GM23338 (cell line): ENCODE measurements at regions not wholly inside any gene's neighbourhood (a gene's known extent, or its start where the extent isn't known, plus 50 kb on each side); places are given as distances from the start of the nearest gene placed in this dataset.

Source experiments
- ATAC-seq: fragments of 200-7000 bp; cut with Tn5 transposase; 3 replicates; pipeline ENCODE4 v1.9.1; 2020
- DNase-seq: peaks from one replicate; pipeline ENCODE4 v3.0.0-alpha.2; 2015; ENCODE audit warnings: low spot score
- H2AFZ ChIP-seq: fragments of 200-600 bp; sonication (generic); 2 replicates; pipeline ENCODE4 v1.8.0; 2016; ENCODE audit warnings: antibody characterized with exemption, mild to moderate bottlenecking, moderate library complexity
- H3F3A ChIP-seq: fragments of 200-600 bp; sonication (generic); replicated peaks from 2 replicates; pipeline ENCODE4 v1.8.0; 2017; ENCODE audit warnings: antibody characterized with exemption, mixed run types, low read depth
- H3K27ac ChIP-seq: fragments of 200-600 bp; sonication (generic); 2 replicates; pipeline ENCODE4 v1.6.1; 2016; ENCODE audit warnings: low read depth
- H3K27me3 ChIP-seq: fragments of 200-600 bp; sonication (generic); 2 replicates; pipeline ENCODE4 v1.8.0; 2016; ENCODE audit warnings: mild to moderate bottlenecking, mixed run types, moderate library complexity; ENCODE audit not compliant: insufficient read depth
- H3K36me3 ChIP-seq: fragments of 200-600 bp; sonication (generic); 2 replicates; pipeline ENCODE4 v1.8.0; 2016; ENCODE audit warnings: mild to moderate bottlenecking; ENCODE audit not compliant: insufficient read depth
- H3K4me1 ChIP-seq: fragments of 200-600 bp; sonication (generic); 2 replicates; pipeline ENCODE4 v1.8.0; 2016; ENCODE audit warnings: mild to moderate bottlenecking, moderate library complexity; ENCODE audit not compliant: insufficient read depth
- H3K4me2 ChIP-seq: fragments of 200-600 bp; sonication (generic); 2 replicates; pipeline ENCODE4 v1.7.1; 2017; ENCODE audit warnings: mixed run types
- H3K4me3 ChIP-seq: fragments of 200-600 bp; sonication (generic); 2 replicates; pipeline ENCODE4 v1.6.1; 2016; ENCODE audit warnings: mixed run types
- H3K79me2 ChIP-seq: fragments of 200-600 bp; sonication (generic); replicated peaks from 2 replicates; pipeline ENCODE4 v1.8.0; 2017; ENCODE audit warnings: mild to moderate bottlenecking; ENCODE audit not compliant: insufficient read depth
- H3K9me2 ChIP-seq: fragments of 200-600 bp; sonication (generic); 2 replicates; pipeline ENCODE4 v1.8.0; 2017; ENCODE audit not compliant: insufficient read depth
- H4K20me1 ChIP-seq: fragments of 200-600 bp; sonication (generic); replicated peaks from 2 replicates; pipeline ENCODE4 v1.8.0; 2017; ENCODE audit warnings: mild to moderate bottlenecking; ENCODE audit not compliant: insufficient read depth
- H3K27ac Mint-ChIP-seq: 2 replicates; pipeline ENCODE4 v1.8.0; 2020; ENCODE audit warnings: inconsistent platforms, mild to moderate bottlenecking, moderate library complexity, mixed read lengths
- H3K27me3 Mint-ChIP-seq: 3 replicates; pipeline ENCODE4 v1.8.0; 2022; ENCODE audit warnings: low read depth, mild to moderate bottlenecking, moderate library complexity, mixed read lengths, inconsistent platforms; ENCODE audit not compliant: insufficient read depth, poor library complexity
- H3K36me3 Mint-ChIP-seq: 3 replicates; pipeline ENCODE4 v1.8.0; 2021; ENCODE audit warnings: low read depth, mild to moderate bottlenecking, inconsistent platforms, moderate library complexity, mixed read lengths
- H3K4me1 Mint-ChIP-seq: 3 replicates; pipeline ENCODE4 v1.8.0; 2020; ENCODE audit warnings: mild to moderate bottlenecking, inconsistent platforms, mixed read lengths
- H3K4me3 Mint-ChIP-seq: 3 replicates; pipeline ENCODE4 v1.8.0; 2021; ENCODE audit warnings: moderate library complexity, mild to moderate bottlenecking, inconsistent platforms, mixed read lengths
- H3K9me3 Mint-ChIP-seq: 3 replicates; pipeline ENCODE4 v1.8.0; 2020; ENCODE audit warnings: moderate library complexity, mild to moderate bottlenecking, inconsistent platforms, mixed read lengths
- CREB1 ChIP-seq: fragments of 250-450 bp; sonication (Bioruptor Pico); IDR thresholded peaks from 2 replicates; pipeline ENCODE4 v1.5.0; 2020; ENCODE audit warnings: low read depth, mild to moderate bottlenecking, moderate library complexity
- EZH2 ChIP-seq: fragments of 200-600 bp; sonication (generic); IDR thresholded peaks from one replicate; pipeline ENCODE4 v1.8.0; 2017; ENCODE audit warnings: antibody characterized with exemption, mild to moderate bottlenecking, low read depth; ENCODE audit not compliant: unreplicated experiment
- EZH2phosphoT487 ChIP-seq: fragments of 200-600 bp; sonication (generic); IDR thresholded peaks from one replicate; pipeline ENCODE4 v1.8.1; 2018; ENCODE audit warnings: antibody characterized with exemption; ENCODE audit not compliant: unreplicated experiment
- JUNB ChIP-seq: IDR thresholded peaks from one replicate; pipeline ENCODE4 v1.6.1; 2016; ENCODE audit warnings: antibody characterized with exemption; ENCODE audit not compliant: unreplicated experiment
- POLR2AphosphoS5 ChIP-seq: IDR thresholded peaks from 2 replicates; pipeline ENCODE4 v1.6.1; 2016; ENCODE audit warnings: antibody characterized with exemption, low read depth
- REST ChIP-seq: IDR thresholded peaks from one replicate; pipeline ENCODE4 v1.6.1; 2018; ENCODE audit warnings: antibody characterized with exemption; ENCODE audit not compliant: unreplicated experiment
- STAT1 ChIP-seq: IDR thresholded peaks from one replicate; pipeline ENCODE4 v1.6.1; 2016; ENCODE audit warnings: antibody characterized with exemption; ENCODE audit not compliant: unreplicated experiment
- ZNF114 ChIP-seq: fragments of 250-450 bp; sonication (Bioruptor Pico); IDR thresholded peaks from 2 replicates; pipeline ENCODE4 v1.5.0; 2020; ENCODE audit warnings: mild to moderate bottlenecking, moderate library complexity
- TF ChIP-seq, protein P1 (sequence below): IDR thresholded peaks from 2 replicates; pipeline ENCODE4 v1.6.1; 2016; ENCODE audit warnings: antibody characterized with exemption
- TF ChIP-seq, protein P2 (sequence below), 2 experiments: fragments of 200-600 bp in 1 of 2; sonication (generic) in 1 of 2; conservative IDR thresholded peaks; 2 replicates each; pipeline versions ENCODE4 v1.5.1 to v1.6.1; 2016 to 2017; ENCODE audit warnings: antibody characterized with exemption in 2 of 2, low read depth in 2 of 2, mild to moderate bottlenecking in 2 of 2, moderate library complexity in 1 of 2

DNA sequence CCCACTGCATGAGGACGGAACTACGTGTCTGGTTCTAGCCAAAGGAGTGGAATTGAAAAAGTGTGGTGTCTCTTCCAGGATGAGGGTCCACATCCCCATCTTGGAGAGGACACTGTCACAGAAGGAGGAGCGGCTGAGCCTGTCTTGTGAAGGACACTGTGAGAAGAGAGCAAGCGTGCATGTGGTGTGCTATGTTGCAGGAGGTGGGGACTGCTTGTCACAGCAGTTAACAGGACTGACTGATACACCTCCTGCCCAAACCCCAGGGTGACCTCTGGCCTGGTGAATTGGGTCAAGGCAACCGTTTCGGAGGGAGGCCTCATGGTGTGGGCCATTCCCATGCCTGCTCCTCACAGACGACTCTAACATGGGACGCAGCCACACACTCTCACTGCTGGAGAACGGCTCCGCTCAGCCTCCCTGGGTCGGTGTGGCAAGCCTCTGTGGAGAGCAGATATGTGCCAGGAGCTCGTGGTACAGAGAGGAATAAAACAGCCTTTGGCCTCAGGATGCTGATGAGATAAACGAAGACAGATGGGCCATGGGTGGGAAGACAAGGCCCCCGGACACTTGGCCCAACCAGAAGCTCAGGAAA lies 56.4 kb upstream of the RBFOX3 start:
- Histone ChIP-seq H3K4me3 (no peak overlapping the region), H4K20me1 (no peaks in the 10 kb centered on the region), H3K27me3 (no peaks in the 10 kb centered on the region), H2AFZ (no peak overlapping the region), H3K4me2 (no peak overlapping the region), H3K27ac (no peak overlapping the region), H3K36me3 (no peaks in the 10 kb centered on the region), H3K4me1 (peaks cover 4% of the 10 kb centered on the region), H3K79me2 (no peaks in the 10 kb centered on the region), H3K9me2 (no peaks in the 10 kb centered on the region), H3F3A (no peaks in the 10 kb centered on the region)
- Mint-ChIP-seq H3K9me3 (peaks cover 8% of the 10 kb centered on the region), H3K4me1 (peaks cover 22% of the 10 kb centered on the region), H3K4me3 (no peak overlapping the region), H3K27me3 (peaks cover 21% of the 10 kb centered on the region), H3K27ac (no peak overlapping the region), H3K36me3 (peaks cover 5% of the 10 kb centered on the region)
- DNase-seq (no peak), ATAC-seq (no peak)
- no peak for TF ChIP-seq ZNF114 (CRISPR knock-in tag)

DNA sequence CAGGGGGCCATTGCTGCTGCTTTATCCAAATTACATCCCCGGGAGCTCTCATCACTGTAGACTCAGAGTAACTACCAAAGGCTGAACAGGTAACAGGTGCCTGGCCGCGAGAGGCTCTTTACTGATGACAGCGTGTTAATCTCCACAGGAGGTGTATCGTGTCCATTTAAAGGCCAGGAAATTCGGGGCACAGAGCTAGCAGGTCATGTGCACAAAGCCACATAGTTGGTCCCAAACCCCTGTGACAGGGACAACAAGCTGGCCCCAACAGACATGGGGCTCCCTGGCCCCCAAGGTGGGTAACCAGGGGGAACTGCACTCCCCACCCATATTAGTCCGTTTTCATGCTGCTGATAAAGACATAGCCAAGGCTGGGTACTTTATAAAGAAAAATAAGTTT lies 55.3 kb upstream of the RBFOX3 start:
- Histone ChIP-seq H4K20me1 (no peaks in the 10 kb centered on the region), H3K4me2 (no peak overlapping the region), H3K27ac (no peak overlapping the region), H3K9me2 (no peaks in the 10 kb centered on the region), H3K4me1 (peaks cover 4% of the 10 kb centered on the region), H3K79me2 (no peaks in the 10 kb centered on the region), H3F3A (no peaks in the 10 kb centered on the region), H3K36me3 (no peaks in the 10 kb centered on the region), H2AFZ (no peak overlapping the region), H3K27me3 (no peaks in the 10 kb centered on the region), H3K4me3 (no peak overlapping the region)
- H3K27ac Mint-ChIP-seq: no peak overlapping the region
- H3K4me3 Mint-ChIP-seq: no peak overlapping the region
- peaks cover 15% of the 10 kb centered on the region for H3K27me3 Mint-ChIP-seq
- peaks cover 20% of the 10 kb centered on the region for H3K4me1 Mint-ChIP-seq
- no peak for ATAC-seq
- DNase-seq: no peak
- peaks cover 19% of the 10 kb centered on the region for H3K9me3 Mint-ChIP-seq
- peaks cover 5% of the 10 kb centered on the region for H3K36me3 Mint-ChIP-seq
- TF ChIP-seq POLR2AphosphoS5 (no peak), ZNF114 (CRISPR knock-in tag) (no peak), REST (no peak), STAT1 (no peak), JUNB (no peak), EZH2phosphoT487 (no peak), EZH2 (no peak), CREB1 (CRISPR knock-in tag) (no peak)
- TF ChIP-seq, protein P1, sequence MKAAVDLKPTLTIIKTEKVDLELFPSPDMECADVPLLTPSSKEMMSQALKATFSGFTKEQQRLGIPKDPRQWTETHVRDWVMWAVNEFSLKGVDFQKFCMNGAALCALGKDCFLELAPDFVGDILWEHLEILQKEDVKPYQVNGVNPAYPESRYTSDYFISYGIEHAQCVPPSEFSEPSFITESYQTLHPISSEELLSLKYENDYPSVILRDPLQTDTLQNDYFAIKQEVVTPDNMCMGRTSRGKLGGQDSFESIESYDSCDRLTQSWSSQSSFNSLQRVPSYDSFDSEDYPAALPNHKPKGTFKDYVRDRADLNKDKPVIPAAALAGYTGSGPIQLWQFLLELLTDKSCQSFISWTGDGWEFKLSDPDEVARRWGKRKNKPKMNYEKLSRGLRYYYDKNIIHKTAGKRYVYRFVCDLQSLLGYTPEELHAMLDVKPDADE: no peak
- TF ChIP-seq, protein P2, sequence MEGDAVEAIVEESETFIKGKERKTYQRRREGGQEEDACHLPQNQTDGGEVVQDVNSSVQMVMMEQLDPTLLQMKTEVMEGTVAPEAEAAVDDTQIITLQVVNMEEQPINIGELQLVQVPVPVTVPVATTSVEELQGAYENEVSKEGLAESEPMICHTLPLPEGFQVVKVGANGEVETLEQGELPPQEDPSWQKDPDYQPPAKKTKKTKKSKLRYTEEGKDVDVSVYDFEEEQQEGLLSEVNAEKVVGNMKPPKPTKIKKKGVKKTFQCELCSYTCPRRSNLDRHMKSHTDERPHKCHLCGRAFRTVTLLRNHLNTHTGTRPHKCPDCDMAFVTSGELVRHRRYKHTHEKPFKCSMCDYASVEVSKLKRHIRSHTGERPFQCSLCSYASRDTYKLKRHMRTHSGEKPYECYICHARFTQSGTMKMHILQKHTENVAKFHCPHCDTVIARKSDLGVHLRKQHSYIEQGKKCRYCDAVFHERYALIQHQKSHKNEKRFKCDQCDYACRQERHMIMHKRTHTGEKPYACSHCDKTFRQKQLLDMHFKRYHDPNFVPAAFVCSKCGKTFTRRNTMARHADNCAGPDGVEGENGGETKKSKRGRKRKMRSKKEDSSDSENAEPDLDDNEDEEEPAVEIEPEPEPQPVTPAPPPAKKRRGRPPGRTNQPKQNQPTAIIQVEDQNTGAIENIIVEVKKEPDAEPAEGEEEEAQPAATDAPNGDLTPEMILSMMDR (conservative IDR thresholded peaks at IDR 0.05; ENCODE audit: low read depth in 2 of 2): no peak
